ENCODE measurements at regions not wholly inside any gene's neighbourhood (a gene's known extent, or its start where the extent isn't known, plus 50 kb on each side); places are given as distances from the start of the nearest gene placed in this dataset.

GRCh38 chr9:135355521-135356011, 124.0 kb upstream of the PPP1R26 start:
- Histone ChIP-seq H3K9me3 (no peaks in the 10 kb centered on the region), H3K4me1 (no peaks in the 10 kb centered on the region), H3K36me3 (no peaks in the 10 kb centered on the region), H3K27ac (no peak overlapping the region), H3K4me3 (no peak overlapping the region), H3K27me3 (peaks cover 76% of the 10 kb centered on the region)
- ATAC-seq, result no peak
- 82 to 90% methylated on average over 2 to 4 of the region's 19 CpGs for WGBS, 2 donors (ENCODE audit: low coverage in 1 of 2)
- TF ChIP-seq CTCF (IDR thresholded peaks at IDR 0.05) (no peak), EP300 (IDR thresholded peaks at IDR 0.05) (no peak), POLR2AphosphoS5 (IDR thresholded peaks at IDR 0.05) (no peak), POLR2A (IDR thresholded peaks at IDR 0.05) (no peak)

GRCh38 chr9:135356021-135356420, 123.6 kb upstream of the PPP1R26 start:
- TF ChIP-seq POLR2AphosphoS5 (IDR thresholded peaks at IDR 0.05) (no peak), EP300 (IDR thresholded peaks at IDR 0.05) (no peak), POLR2A (IDR thresholded peaks at IDR 0.05) (no peak), CTCF (IDR thresholded peaks at IDR 0.05) (no peak)
- Histone ChIP-seq H3K27ac (no peak overlapping the region), H3K36me3 (no peaks in the 10 kb centered on the region), H3K4me3 (no peak overlapping the region), H3K4me1 (no peaks in the 10 kb centered on the region), H3K9me3 (no peaks in the 10 kb centered on the region), H3K27me3 (peaks cover 75% of the 10 kb centered on the region)
- 76% methylated on average over 14 of the region's 26 CpGs; no CpG with 5 or more reads in 1 of the 2 donors for WGBS, 2 donors (ENCODE audit: low coverage in 1 of 2)
- ATAC-seq, result no peak

- Histone ChIP-seq H3K4me3 (no peak overlapping the region), H3K9me3 (no peaks in the 10 kb centered on the region), H3K4me1 (no peaks in the 10 kb centered on the region), H3K36me3 (no peaks in the 10 kb centered on the region), H3K27me3 (peaks cover 67% of the 10 kb centered on the region), H3K27ac (no peak overlapping the region)
- TF ChIP-seq POLR2AphosphoS5 (IDR thresholded peaks at IDR 0.05), result no peak
- no peak for TF ChIP-seq CTCF (IDR thresholded peaks at IDR 0.05)
- no peak for TF ChIP-seq POLR2A (IDR thresholded peaks at IDR 0.05)
- no peak for TF ChIP-seq EP300 (IDR thresholded peaks at IDR 0.05)
- WGBS, 2 donors (ENCODE audit: low coverage in 1 of 2), result 60% methylated on average over 2 of the region's 5 CpGs; no CpG with 5 or more reads in 1 of the 2 donors
- no peak for ATAC-seq
Measured at GRCh38 chr9:135356796-135357195, 122.8 kb upstream of the PPP1R26 start.

DNA sequence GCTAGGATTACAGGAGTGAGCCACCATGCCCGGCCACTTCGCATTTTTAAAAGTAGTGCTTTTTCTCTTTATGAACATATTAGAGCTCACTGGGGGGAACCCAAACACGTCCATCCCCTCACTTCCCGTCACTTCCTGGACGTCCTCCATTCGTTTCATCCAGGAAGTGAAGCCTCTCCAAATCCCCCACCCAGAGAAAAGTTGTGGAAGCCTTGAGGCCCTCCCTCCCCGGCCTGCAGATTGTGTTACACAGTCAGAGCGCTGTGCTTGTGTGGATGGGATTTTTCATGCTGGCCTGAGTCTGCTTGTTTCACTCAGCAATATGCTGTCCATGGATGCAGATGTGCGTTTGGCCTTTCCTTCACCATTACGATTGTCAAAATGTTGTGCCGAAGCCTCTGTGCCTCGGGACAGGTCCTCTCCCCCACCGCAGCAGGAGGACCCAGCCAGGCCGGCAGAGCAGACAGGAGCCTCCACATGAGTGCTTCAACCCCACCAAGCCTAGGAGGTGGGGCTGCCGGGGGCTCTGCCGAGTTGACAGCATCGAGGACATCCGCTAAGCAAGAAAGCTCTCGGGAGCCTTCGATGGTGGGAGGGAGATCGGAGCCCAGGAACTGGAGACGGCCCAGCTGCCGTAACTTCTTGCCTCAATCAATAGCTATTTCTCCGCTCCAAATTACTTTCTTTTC, 121.6 kb upstream of the PPP1R26 start:
- no peak overlapping the region for H3K4me3 ChIP-seq
- H3K4me1 ChIP-seq, result no peaks in the 10 kb centered on the region
- peaks cover 63% of the 10 kb centered on the region for H3K27me3 ChIP-seq
- no peak for ATAC-seq
- no peaks in the 10 kb centered on the region for H3K36me3 ChIP-seq
- H3K9me3 ChIP-seq, result no peaks in the 10 kb centered on the region
- TF ChIP-seq POLR2AphosphoS5 (IDR thresholded peaks at IDR 0.05), result no peak
- no peak for TF ChIP-seq EP300 (IDR thresholded peaks at IDR 0.05)
- TF ChIP-seq CTCF (IDR thresholded peaks at IDR 0.05), result no peak
- WGBS, 2 donors (ENCODE audit: low coverage in 1 of 2), result 40 to 45% methylated on average over 2 to 5 of the region's 24 CpGs
- H3K27ac ChIP-seq, result no peak overlapping the region

DNA sequence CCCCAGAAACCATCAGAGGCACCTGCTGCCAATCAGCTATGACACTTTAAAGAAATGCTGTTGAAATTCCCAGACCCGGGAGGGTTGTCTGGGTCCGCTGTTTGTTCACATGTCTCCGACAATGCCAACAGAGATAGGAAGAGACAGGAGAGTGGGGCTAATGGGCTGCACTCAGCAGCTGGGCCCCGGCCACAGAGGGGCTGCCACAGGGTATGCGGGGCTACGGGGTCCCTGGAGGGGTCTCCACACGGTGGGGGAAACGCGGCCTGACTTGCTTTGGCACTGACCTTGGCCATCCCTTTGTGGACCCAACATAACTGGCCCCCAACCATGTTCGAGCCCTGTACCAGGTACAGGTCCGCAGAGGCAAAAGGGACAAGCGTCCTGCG, 121.0 kb upstream of the PPP1R26 start:
- H3K36me3 ChIP-seq, result no peaks in the 10 kb centered on the region
- TF ChIP-seq POLR2A (IDR thresholded peaks at IDR 0.05) (no peak), EP300 (IDR thresholded peaks at IDR 0.05) (no peak), CTCF (IDR thresholded peaks at IDR 0.05) (no peak), POLR2AphosphoS5 (IDR thresholded peaks at IDR 0.05) (no peak)
- H3K9me3 ChIP-seq, result no peaks in the 10 kb centered on the region
- no peak overlapping the region for H3K4me3 ChIP-seq
- no peak for ATAC-seq
- H3K27ac ChIP-seq, result no peak overlapping the region
- 73 to 86% methylated on average over 5 to 7 of the region's 13 CpGs for WGBS, 2 donors (ENCODE audit: low coverage in 1 of 2)
- H3K27me3 ChIP-seq, result peaks cover 57% of the 10 kb centered on the region
- no peaks in the 10 kb centered on the region for H3K4me1 ChIP-seq
